T follicular helper cell (primary cell): ENCODE measurements at regions not wholly inside any gene's neighbourhood (a gene's known extent, or its start where the extent isn't known, plus 50 kb on each side); places are given as distances from the start of the nearest gene placed in this dataset.
"Not testable (repeated sequence)": the region's sequence is repeated elsewhere in the genome, so short reads cannot be mapped to it uniquely, and the experiment has no call there.

Source experiments
- DNase-seq: peaks from one replicate; pipeline ENCODE4 v3.0.0-alpha.2; 2020; ENCODE audit warnings: low read depth

GRCh38 chr3:67154429-67154828 is 156.3 kb downstream of the KBTBD8 start:
- DNase-seq: no peak

- DNase-seq: no peak
Observed at GRCh38 chr3:67167481-67167880, 169.4 kb downstream of the KBTBD8 start.

- DNase-seq: no peak
Observed at GRCh38 chr3:67171841-67172240, 173.7 kb downstream of the KBTBD8 start.

- not testable (repeated sequence) for DNase-seq
Observed at GRCh38 chr3:67173130-67173529, 175.0 kb downstream of the KBTBD8 start.

- DNase-seq: no peak
Observed at GRCh38 chr3:67176396-67176795, 178.3 kb downstream of the KBTBD8 start.

GRCh38 chr3:67192466-67192865 is 194.4 kb downstream of the KBTBD8 start:
- no peak for DNase-seq

GRCh38 chr3:67196677-67197076 is 198.6 kb downstream of the KBTBD8 start:
- DNase-seq: no peak

- DNase-seq: no peak
Observed at GRCh38 chr3:67198374-67198773, 200.3 kb downstream of the KBTBD8 start.

- DNase-seq: no peak
Observed at GRCh38 chr3:67200618-67201017, 202.5 kb downstream of the KBTBD8 start.

GRCh38 chr3:67201026-67201425 is 202.9 kb downstream of the KBTBD8 start:
- no peak for DNase-seq

- no peak for DNase-seq
Observed at GRCh38 chr3:67202053-67202452, 203.9 kb downstream of the KBTBD8 start.

- no peak for DNase-seq
Observed at GRCh38 chr3:67204951-67205350, 206.8 kb downstream of the KBTBD8 start.

- DNase-seq: no peak
Observed at GRCh38 chr3:67215690-67216089, 217.6 kb downstream of the KBTBD8 start.

GRCh38 chr3:67227030-67227429 is 228.9 kb downstream of the KBTBD8 start:
- DNase-seq: no peak

- no peak for DNase-seq
Observed at GRCh38 chr3:67228136-67228535, 230.0 kb downstream of the KBTBD8 start.

- DNase-seq: no peak
Observed at GRCh38 chr3:67232642-67233041, 234.5 kb downstream of the KBTBD8 start.

- no peak for DNase-seq
Observed at GRCh38 chr3:67239353-67239752, 241.2 kb downstream of the KBTBD8 start.

- no peak for DNase-seq
Observed at GRCh38 chr3:67241084-67241483, 243.0 kb downstream of the KBTBD8 start.

- no peak for DNase-seq
Observed at GRCh38 chr3:67244130-67244529, 246.0 kb downstream of the KBTBD8 start.

- DNase-seq: no peak
Observed at GRCh38 chr3:67245545-67245944, 247.4 kb downstream of the KBTBD8 start.

- no peak for DNase-seq
Observed at GRCh38 chr3:67248726-67249125, 250.6 kb downstream of the KBTBD8 start.

GRCh38 chr3:67252906-67253305 is 254.8 kb downstream of the KBTBD8 start:
- not testable (repeated sequence) for DNase-seq

GRCh38 chr3:67278015-67278618 is 280.0 kb downstream of the KBTBD8 start:
- no peak for DNase-seq

- DNase-seq: no peak
Observed at GRCh38 chr3:67286586-67286985, 288.5 kb downstream of the KBTBD8 start.
